ENCODE measurements at regions not wholly inside any gene's neighbourhood (a gene's known extent, or its start where the extent isn't known, plus 50 kb on each side); places are given as distances from the start of the nearest gene placed in this dataset.

- no peak for TF ChIP-seq CTCF (IDR thresholded peaks at IDR 0.05; ENCODE audit: low read depth, low read length)
- TF ChIP-seq EZH2phosphoT487 (IDR thresholded peaks at IDR 0.05; ENCODE audit: low read depth) = no peak
Observed at GRCh38 chr13:26998292-26998691, 173.3 kb downstream of the USP12 start.

Data from OCI-LY3 (cell line).